GM18508 (cell line): ENCODE measurements at regions not wholly inside any gene's neighbourhood (a gene's known extent, or its start where the extent isn't known, plus 50 kb on each side); places are given as distances from the start of the nearest gene placed in this dataset.
"Not testable (repeated sequence)": the region's sequence is repeated elsewhere in the genome, so short reads cannot be mapped to it uniquely, and the experiment has no call there.

Experiments used
- ATAC-seq: cut with Tn5 transposase; IDR thresholded peaks from one replicate; pipeline ENCODE4 v1.9.1; 2021; ENCODE audit warnings: moderate number of reproducible peaks; ENCODE audit not compliant: insufficient read depth, unreplicated experiment

DNA sequence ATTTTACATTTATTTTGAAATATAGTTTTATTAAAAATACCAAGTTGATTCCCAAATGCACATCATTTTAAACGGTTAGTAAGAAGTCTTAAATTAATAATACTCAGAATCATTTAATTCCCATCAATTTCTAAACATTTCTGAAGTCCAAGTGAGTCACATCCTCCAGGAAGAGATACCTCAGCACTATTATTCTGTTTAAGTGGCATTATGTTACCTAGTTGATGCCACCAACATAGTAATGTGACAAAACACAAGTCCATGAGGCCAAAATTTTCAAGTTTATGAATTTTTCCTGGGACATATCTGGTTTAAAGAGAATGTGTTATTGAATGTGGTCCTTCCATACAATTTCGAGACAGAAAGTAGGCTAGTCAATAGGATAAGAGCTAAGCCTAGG lies 1348.3 kb upstream of the CDH9 start:
- ATAC-seq: no peak

DNA sequence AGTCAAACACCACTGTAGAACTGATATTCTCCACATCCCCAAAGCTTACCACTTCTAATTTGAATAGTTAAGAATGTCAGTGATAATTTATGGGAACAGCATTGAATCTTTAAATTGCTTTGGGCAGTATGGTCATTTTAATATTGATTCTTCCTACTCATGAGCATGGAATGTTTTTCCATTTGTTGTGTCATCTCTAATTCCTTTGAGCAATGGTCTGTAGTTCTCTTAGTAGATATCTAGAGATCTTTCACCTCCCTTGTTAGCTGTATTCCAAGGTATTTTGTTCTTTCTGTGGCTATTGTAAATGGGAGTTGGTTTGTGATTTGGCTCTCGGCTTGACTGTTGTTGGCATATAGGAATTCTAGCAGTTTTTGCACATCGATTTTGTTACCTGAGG lies 1341.8 kb upstream of the CDH9 start:
- no peak for ATAC-seq

DNA sequence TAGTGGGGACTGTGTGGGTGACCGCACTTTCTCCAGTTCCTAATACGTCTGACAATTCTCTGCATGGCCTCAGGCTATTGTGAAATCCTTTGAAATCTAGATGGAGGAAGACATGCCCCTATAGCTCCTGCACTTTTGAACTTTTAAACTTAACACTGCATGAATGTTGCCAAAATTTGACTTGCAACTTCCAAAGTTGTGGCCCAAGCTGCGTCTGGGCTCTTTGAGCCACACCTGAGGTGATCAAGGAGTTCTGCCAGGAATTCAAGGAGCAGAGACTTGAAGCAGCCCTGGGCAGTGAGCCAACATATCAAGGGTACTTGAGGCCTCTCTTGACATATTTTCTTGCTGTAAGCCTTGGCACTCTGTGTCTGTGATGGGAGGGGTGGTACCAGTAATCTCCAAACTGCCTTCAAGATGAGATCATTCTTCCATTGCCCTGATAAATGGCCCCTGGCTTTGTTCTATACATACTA lies 1336.1 kb upstream of the CDH9 start:
- no peak for ATAC-seq

DNA sequence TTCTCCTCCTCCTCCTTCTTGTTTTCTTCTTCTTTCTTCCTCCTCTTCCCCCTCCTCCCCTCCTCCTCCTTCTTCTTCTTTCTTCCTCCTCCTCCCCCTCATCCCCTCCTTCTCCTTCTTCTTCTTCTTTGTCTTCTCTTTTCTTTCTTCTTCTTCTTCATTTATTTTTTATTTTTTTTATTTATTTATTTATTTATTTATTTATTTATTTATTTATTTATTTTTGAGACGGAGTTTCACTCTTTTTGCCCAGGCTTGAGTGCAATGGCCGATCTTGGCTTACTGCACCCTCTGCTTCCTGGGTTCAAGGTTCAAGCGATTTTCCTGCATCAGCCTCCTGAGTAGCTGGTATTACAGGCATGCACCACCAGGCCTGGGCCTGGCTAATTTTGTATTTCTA lies 1332.5 kb upstream of the CDH9 start:
- no peak for ATAC-seq

DNA sequence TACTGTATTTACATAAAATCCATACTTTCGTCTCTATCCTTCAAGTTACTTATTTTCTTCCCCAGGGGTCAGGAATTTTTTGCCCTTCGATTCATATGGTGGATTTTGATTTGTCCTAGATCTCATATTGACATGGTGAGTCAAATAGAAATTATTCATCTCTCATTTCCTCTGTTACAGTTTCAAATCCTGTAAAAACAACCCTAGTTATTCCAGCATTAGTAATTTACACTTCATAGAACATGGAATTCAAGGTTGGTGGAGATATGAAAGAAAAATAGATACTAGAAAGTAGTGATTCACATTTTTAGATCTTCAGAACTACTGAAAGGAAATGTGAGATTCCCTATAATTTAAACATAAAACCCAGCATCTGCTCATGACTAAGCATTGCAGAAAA lies 1331.0 kb upstream of the CDH9 start:
- no peak for ATAC-seq

DNA sequence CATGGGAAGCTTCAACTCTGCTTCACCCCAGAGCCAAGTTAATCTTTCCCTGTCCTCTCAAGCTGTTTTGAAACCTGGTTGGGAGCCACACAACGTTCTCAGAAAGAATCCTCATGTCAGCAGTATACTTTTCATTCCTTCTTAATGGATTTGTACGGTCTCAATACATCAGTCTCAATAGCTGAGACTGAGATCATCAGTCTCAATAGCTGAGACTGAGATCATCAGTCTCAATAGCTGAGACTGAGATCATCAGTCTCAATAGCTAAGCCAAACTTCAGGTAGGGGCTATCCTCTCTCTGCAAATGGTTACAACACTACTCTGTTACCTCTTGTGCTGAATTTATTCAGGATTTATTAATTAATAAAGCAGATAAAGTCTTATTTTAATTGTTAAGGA lies 1317.4 kb upstream of the CDH9 start:
- no peak for ATAC-seq

DNA sequence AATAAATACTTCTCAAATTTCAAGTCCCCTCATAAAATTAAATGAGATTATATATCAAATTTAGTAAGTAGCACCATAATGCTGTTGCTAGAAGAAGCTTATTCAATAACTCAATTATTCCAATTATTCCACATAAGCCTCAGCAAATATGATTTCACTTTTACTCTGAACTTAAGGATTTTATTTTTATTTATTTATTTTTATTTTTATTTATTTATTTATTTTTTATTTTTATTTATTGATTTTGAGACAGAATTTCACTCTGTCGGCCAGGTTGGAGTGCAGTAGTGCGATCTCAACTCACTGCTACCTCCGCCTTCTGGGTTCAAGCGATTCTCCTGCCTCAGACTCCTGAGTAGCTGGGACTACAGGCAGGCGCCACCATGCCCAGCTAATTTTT lies 1308.3 kb upstream of the CDH9 start:
- ATAC-seq: no peak

DNA sequence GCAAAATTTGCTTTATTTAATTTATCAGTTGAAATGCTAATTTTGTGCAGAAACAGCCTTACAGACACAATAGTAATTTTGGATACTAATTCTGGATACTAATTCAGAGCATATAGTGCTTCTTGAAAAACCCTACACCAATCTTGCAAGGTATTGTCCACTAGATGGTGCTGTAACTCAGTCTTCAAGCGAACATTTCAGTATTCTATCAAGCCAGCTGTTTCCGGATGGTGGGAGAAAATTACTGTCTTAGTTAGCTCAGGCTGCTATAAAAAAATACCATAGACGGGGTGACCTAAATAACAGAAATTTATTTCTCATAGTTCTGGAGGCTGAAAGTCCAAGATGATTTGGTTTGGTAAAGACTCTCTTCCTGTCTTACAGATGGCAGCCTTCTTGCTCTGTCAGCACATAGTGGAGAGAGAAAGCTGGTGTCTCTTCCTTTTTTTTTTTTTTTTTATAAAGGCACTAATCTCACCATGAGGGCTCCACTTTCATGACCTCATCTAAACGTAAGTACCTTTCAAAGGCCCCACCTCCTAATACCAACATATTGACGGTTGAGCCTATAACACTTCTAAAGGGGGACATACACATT lies 1306.5 kb upstream of the CDH9 start:
- ATAC-seq: no peak

DNA sequence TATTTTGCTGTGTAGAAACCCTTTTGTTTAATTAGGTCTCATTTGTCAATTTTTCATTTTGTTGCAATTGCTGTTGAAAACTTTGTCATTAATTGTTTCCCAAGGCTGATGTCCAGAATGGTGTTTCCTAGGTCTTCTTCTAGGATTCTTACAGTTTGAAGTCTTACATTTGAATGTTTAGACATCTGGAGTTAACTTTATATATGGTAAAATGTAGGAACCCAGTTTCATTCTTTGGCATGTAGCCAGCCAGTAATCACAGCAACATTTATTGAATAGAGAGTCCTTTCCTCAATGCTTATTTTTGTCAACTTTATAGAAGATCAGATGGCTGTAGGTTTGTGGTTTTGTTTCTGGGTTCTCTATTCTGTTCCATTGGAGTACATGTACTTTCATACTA lies 1290.8 kb upstream of the CDH9 start:
- no peak for ATAC-seq

DNA sequence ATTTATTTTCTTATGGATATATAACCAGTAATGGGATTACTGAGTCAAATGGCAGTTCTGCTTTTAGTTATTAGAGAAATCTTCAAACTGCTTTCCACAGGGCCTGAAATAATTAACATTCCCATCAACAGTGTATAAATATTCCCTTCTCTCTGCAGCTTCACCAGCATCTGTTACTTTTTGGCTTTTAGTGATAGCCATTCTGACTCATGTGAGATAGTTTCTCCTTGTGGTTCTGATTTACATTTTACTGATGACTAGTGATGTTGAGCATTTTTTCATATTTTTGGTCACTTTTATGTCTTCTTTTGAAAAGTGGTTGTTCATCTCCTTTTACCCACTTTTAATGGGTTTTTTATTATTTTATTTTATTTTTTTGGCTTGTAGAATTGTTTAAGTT lies 1290.3 kb upstream of the CDH9 start:
- ATAC-seq: no peak

DNA sequence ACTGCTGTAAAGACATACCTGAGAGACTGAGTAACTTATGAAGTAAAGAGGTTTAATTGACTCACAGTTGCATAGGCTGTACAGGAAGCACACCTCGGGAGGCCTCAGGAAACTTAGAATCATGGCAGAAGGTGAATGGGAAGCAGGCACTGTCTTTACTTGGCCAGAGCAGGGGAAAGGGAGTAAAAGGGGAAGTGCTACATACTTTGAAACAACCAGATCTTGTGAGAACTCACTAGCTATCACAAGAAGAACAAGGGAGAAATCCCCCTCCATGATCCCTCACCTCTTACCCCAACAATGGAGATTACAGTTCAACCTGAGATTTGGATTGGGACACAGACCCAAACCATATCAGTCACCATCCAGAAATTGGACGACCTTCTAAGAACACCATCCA lies 1285.8 kb upstream of the CDH9 start:
- ATAC-seq: no peak

DNA sequence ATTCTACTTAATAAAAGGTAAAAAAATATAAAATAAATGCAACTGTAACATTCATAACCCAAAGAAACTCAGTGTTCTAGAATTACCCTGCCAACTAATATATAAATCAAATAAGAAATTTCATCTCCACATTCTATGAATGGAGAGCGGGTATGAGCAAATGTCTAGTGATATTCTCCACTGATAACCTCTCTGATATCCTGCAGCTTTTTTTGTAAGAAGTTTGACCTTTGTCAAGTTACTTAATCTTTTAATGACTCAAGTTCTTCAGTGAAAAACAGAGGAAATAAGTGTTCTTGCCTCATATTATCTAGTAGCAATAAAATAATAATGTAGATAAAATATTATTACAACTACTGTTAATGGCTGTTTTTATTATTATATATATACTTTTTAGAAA lies 1275.6 kb upstream of the CDH9 start:
- no peak for ATAC-seq

DNA sequence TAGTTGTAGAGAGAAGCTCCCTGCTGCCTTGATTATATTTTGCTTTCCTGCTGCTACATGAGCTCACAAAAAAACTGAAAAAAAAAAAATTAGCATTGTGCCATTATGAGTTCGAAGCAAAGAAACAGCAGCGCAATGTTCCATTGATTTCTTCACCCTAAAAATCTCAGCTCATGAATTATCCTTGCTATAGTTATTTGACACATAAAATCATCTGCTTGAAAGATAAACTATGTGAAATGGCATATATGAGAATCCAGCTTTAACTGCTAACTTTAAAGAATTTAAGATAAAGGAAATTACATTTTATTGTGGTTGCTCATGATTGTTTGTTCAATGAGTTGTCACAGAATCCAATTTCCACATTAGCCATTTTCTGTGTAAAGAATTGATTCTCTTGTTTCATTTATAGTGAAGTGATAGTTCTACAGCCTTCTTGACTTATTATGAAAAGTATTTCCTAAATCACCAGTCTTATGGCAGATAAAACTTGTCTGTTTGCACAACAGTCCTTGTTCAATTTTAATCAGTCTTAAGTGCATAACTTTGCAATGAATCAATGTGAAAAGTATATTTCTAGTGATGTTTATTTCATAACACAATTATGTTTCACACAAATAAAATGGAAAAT lies 1275.0 kb upstream of the CDH9 start:
- no peak for ATAC-seq

DNA sequence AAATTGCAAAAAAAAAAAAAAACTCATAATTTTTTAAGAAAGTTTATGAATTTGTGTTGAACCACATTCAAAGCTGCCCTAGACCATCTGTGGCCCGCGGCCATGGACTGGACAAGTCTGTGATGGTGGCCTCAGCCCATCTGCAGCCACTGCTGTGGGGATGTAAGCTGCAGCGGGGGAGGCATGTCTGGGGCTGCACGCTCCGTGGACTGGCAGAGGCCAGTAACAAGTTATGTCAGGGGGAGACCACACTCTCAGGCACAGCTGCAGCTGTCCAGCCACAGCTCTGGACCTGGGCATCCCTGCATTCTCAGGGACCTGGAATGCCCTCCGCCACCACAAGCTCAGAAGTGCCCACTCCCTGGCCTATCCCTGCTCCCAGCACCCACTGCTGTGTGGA lies 1272.3 kb upstream of the CDH9 start:
- no peak for ATAC-seq

DNA sequence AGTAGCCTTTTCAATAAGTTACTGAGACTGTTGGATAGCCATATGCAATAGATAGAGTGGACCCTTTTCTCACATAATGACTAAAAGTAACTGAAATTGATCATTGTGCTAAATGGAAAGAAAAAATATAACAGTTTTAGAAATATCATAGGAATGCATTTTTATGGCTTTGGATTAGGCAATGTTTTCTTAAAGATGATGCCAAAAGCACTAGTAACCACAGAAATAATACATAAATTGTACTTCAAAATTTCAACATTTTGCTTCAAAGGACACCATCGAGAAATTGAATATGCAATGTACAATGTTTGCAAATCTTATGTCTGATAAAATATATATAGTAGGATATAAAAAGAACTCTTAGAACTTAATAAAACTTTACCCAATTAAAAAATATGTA lies 1267.5 kb upstream of the CDH9 start:
- no peak for ATAC-seq

DNA sequence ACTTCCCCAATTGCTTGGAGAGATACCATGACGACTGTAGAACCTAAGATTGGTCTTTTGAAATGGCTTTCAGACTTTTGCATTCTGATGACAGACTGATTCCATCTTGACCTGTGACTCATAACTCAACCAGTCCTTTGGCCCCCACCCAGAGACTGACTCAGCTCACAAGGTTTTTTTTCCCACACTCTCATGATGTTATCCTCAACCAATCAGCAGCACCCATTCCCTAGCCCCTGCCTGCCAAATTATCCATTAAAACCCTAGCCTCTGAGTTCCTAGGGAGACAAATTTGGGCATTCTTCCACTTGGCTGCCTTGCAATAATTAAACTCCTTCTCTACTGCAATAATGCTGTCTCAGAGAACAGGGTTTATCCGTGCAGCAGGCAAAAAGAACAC lies 1263.3 kb upstream of the CDH9 start:
- ATAC-seq: no peak

DNA sequence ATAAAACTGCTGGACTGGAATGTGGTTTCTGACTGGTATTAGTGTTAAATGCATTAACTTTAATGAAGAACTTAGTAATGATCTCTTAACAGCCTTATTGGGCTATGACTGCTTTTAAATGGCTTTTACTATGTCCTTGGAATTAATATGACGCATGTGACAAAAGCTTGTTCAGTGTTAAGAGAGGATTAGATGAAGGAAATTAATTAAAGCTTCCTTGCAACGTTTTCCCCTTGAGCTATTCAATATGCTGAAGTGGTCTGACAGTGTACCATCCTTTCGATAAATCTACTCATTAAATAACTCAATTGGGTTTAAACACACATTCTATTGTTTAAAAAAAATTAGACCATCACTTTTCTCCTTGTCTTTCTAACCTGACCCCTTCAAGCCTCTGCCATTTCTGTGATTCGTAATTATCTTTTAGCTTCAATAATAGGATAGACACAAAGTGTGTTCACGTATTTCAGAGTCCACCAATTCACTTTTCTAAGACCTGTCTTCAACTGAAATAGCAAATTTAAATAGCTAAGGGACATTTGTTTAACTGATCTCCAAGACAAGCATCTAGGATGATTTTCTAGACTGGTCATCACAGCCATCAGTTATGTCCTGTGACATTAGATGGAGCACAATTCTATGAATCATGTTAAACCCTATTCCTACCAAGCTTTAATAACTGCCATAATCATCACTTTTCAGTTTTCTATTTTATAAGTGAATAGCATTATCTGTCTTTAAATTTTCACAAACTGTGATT lies 1258.0 kb upstream of the CDH9 start:
- ATAC-seq: no peak

DNA sequence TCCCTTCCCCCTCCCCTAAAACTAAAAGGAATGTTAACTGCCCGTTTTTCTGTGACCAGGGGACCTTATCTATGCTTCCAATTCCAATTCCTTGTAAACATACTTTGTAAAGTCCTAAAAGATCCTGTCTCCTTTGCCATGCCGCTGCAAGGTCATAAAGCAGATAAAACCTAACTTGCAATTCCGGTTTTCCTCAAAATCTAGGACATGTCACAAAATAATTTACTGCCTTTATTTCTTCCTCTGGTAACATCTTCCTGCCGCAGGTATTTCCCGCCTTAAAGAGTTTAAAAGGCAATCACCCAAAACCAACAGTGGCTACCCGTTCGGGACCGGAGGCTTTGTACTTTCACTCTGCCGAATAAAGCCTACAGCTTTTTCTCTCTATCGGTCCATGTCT lies 1248.6 kb upstream of the CDH9 start:
- not testable (repeated sequence) for ATAC-seq

DNA sequence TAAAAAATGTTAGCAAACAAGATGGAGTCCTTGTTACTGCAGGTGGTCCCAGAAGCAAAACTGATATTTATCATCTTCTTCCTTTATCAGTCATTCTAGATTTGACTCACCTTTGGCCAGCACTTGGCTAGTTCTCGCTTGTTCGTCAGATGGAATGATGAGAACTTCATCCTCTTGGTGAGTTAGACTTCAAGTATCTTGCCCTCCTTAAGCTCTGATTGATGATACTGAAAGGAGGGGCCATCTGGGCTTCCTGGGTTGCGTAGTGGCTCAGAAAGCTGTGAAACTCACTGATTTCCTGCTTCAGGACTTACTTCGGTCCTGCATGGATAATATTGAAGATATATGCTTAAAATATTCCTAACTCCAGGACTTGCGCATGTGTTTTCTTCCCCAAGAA lies 1248.2 kb upstream of the CDH9 start:
- no peak for ATAC-seq

DNA sequence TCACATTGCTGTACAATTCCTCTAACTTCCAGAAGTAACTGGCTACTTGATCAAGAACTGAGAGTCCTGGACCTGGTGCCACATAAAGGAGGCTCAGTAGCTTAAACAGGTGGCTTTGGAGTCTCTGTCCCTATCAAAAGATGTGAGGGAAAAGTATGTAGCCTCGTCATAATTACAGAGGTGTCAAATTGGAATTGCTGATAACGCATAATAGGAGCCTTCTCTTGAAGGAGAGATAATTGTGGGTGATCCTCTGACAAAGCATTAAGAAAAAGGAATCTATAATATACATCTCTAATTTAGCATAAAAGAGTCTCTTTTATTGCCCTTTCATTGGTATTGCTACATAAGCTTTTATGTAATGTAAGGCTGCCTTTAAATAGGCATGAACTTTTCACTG lies 1246.4 kb upstream of the CDH9 start:
- ATAC-seq: no peak

DNA sequence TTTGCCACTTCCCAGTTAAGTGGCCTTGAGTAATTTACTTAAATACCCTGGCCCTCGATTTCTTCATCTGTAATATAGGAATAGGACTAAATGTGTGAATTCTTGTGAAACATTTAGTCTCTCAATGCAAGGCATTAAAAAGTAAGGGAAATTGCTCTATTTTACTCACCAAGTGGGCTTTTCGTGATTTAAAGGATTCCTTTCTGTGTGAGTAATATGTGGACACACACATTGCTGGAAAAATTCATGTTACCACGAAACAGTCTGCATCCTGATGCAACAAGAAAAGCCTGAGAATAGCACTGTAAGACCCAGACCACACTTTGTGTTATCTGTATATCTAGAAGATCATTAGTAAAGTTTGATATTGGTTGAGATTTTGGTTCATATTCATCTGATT lies 1243.0 kb upstream of the CDH9 start:
- no peak for ATAC-seq

DNA sequence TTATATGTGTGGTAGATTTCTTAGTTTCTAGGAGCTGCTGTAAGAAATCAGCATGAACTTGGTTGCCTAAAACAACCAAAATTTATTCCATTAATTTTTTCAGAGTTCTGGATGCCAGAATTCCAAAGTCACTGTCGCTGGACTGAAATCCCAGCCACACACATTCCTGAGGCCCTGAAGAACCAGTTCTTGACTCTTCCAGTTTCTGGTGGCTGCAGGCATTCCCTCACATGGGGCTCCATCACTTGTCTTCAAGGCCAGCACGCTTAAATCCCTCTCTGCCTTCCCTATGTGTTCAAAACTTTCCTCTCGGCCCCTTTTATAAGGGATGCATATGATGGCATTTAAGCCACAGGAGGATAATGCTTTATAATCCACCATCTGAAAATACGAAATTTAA lies 1237.5 kb upstream of the CDH9 start:
- ATAC-seq: no peak
